CD4-positive, alpha-beta T cell treated with Interleukin-17A for 4 hours (primary cell): ENCODE measurements at regions not wholly inside any gene's neighbourhood (a gene's known extent, or its start where the extent isn't known, plus 50 kb on each side); places are given as distances from the start of the nearest gene placed in this dataset.
"Not testable (repeated sequence)": the region's sequence is repeated elsewhere in the genome, so short reads cannot be mapped to it uniquely, and the experiment has no call there.

Experiments
- DNase-seq: peaks from one replicate; pipeline ENCODE4 v3.0.0-alpha.2; 2020; ENCODE audit warnings: mixed read lengths

DNA sequence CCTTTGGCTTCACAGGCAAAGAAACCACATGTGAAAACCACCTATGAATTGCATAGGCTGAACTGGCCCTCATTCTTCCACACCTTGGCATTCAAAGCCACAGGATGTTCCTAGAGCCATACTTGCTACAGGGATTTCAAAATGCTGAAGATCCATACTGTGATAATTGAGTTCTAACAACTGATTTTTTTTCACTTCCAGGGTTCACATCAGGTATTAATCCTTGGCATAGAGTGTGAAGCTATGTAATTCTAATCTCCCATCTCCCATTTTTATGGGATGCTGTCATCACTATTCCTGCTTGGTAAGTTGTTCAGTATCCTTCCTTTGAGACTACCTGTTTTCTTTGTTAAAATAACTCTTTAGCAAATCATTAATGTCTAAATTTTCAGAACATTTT, 1569.2 kb upstream of the ADGRL3 start:
- DNase-seq: no peak

DNA sequence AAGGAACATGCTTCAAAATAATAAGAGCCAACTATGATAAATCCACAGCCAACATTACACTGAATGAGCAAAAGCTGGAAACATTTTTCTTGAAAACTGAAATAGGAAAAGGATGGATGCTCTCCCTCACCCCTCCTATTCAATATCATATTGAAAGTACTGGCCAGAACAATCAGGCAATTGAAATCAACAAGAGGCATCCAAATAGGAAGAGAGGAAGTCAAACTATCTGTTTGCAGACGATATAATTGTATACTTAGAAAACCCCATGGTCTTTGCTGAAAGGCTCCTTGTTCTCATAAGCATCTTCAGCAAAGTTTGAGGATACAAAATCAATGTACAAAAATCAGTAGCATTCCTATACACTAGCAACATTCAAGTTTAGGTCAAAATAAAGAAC, 1562.5 kb upstream of the ADGRL3 start:
- no peak for DNase-seq

DNA sequence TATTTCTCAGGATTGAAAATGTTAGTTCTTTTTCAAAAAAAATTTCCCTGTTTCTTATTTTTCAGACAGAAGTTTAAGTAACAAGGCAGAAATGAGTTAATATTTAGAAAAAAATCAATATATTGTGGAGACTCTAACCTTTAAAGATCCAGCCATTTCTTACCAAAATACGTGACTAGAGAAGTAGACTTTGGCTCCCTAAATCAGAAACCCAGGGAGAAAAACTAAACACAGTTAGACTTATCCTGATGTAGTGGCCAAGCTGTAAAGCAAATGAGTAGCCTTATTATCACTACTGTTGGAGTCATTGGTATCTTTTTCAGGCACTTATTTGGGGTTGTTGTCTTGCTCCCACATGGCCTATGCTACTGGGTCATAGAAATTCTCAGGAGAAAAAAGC, 1556.4 kb upstream of the ADGRL3 start:
- DNase-seq: no peak

DNA sequence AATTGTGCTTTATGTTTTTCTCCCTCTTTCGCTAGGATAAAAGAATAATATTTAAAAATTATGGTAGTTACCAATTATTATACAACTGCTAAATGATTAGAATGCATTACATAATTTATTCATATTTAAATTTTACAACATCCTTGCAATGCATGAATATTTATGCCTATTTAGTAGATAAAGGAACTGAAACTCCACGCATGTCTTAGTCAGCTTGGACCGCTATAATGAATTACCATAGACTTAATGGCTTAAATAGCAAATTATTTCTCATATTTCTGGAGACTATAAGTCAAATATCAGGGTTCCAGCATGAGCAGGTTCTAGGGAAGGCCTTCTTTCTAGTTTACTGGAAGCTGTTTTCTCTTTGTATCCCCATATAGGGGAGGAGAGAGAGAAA, 1555.4 kb upstream of the ADGRL3 start:
- no peak for DNase-seq

DNA sequence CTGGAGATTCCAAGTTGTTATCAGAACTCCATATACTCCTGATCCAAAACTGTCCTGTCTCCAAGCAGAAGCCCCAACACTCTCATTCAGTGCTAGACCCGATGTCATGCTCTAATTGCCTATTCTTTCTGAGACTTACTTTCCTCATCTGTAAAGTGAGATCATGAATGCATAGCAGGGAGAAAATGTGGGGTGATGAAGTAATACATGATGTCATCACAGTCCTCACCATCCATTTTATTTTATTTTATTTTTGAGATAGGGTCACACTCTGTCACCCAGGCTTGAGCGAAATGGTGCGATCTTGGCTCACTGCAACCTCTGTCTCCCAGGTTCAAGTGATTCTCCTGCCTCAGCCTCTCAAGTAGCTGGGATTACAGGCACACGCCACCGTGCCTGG, 1554.0 kb upstream of the ADGRL3 start:
- no peak for DNase-seq

DNA sequence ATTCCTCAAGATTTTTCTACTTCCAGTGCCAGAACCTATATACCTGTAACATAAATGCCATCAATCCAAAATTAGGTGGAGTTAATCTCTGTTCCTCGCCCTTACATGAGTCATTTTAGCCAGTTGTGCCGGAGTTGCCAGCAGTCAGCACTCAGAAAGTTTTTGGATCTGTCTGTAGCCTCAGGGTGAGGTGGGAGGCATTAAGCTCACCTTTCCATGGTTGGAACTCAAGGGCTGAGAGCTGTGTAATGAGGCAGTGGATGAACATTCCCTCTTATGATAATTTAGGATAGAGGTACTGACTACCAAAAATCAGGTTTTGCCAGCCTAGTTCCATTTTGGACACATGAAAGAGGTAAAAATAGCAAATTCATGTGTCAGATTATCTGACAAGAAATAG, 1553.1 kb upstream of the ADGRL3 start:
- no peak for DNase-seq

DNA sequence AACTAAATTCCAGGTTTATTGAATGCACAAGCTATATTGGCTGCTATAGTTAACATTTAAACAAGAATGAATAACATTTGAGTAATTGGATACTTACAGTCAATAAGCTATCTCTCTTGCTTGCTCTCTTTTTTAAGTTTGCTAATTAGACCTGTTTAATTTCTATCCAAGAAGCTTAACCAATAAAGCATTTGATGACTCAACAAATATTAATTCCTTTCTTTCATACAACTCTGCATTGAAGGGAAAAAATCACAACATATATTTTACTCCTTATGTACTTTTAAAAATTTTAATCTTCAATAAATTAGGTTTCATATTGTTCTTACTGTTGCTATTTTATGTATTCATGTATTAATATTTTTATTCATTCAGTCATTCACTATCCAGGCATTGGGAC, 1552.6 kb upstream of the ADGRL3 start:
- no peak for DNase-seq

DNA sequence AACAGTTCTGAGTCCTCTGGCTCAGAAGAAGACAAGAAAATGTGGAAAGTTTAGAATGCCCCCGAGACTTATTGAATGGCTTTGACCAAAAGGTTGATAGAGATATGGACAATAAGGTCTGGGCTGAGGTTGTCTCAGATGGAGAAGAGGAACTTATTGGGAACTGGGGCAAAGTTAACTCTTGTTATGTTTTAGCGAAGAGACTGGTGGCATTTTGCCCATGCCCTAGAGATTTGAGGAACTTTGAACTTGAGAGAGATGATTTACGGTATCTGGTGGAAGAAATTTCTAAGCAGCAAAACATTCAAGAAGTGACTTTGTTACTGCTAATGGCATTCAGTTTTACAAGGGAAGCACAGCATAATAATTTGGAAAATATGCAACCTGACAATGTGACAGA, 1549.3 kb upstream of the ADGRL3 start:
- no peak for DNase-seq

DNA sequence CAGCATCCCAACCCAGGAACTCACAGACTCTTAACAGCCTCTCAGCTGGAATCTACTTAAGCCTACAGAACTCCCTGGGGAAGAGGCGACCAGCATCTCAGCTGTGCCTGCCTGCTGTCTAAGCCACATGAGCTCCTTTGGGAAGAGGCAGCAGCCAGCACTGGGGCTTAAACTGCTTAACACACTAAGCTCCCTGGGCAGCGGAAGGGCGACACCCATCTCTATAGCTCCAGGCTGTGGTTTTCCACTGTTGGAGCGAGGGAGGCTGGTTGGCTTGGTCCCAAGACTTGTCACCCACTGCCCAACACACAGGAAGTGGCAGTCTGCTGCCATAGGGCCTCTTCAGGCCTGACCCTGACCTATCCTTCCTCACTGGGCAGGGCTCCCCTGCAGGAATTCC, 1544.1 kb upstream of the ADGRL3 start:
- DNase-seq: no peak

DNA sequence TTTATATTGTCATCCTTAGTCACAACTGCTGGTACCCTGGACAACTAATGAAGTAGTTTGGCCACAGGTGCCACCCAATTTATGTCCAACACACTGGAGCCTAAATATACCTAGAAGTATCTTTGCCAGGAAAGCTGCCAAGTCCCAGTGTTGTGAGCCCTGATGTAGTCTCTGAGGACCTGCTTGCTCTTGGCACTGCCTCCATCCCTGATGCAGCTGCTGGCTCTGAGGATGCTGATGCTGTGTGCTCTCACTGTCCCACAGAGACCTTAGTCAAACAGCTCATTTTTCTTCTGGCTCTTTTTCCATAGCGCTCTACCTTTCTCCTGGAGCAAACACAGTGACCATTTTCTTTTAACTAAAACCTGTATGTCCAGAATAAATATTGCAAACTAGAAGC, 1535.4 kb upstream of the ADGRL3 start:
- no peak for DNase-seq

DNA sequence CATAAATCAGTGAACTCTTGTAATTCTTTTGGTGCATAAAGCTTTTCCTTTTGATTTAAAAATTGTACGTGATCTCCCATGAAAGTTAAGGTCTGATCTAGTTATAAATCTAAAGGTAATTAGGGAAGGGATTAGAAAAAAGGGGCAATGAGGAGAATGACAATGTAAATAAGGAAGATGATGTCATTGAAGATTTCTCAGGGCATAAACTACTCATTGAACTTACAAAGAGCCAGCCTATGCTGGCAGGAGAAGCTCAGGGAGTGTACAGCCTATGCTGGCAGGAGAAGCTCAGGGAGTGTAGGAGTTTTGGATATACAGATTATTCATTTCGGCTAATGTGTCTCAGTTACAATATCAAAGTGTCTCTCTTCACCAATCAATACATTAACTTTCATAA, 1533.5 kb upstream of the ADGRL3 start:
- DNase-seq: no peak

DNA sequence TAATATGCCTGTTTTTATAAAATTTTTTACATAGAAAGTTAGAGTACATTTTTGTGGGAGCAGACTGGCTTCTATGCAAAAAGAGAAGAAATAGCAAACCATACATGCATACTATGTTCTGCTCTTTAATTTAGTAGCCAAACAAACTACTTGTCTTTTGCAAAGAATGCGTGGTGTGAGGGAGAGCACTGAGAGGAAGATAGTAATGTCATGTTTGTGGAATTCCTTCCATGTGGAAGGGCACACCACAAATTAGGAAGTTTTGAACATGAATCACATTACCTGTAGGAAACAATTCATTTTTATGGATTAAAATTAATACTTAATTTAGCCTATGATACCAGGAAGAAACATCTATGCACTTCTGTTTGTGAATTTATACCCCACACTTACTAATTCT, 1529.1 kb upstream of the ADGRL3 start:
- DNase-seq: no peak

DNA sequence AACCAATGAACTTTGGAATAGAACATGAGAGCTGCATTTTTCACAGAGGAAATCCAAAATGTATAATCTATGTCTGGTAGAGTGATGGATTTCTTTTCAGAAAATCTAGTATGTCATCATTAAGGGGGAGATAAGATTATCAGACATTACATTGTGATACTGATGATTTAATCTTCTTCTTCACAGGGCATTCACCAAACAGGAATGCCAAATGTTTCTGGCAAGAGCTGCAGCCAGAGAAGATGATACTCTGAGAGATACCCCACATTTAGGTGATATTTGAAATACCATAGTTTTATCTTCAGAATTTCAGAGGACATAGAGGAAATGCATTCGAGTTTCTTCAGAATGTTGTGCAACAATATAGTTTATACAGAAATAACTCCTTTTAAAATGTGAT, 1523.7 kb upstream of the ADGRL3 start:
- no peak for DNase-seq

DNA sequence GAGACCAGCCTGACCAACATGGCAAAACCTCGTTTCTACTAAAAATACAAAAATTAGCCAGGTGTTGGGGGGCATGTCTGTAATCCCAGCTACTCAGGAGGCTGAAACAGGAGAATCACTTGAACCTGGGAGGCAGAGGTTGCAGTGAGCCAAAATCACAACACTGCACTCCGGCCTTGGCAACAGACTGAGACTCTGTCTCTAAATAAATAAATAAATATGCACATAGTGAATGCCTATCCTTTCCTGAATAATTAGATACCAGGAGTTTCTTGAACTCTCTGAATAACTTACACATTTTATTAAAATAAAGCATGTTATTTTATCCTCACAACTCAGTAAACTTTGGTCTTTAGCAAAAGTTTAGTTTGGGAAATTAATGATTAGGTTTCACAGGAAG, 1523.1 kb upstream of the ADGRL3 start:
- not testable (repeated sequence) for DNase-seq

DNA sequence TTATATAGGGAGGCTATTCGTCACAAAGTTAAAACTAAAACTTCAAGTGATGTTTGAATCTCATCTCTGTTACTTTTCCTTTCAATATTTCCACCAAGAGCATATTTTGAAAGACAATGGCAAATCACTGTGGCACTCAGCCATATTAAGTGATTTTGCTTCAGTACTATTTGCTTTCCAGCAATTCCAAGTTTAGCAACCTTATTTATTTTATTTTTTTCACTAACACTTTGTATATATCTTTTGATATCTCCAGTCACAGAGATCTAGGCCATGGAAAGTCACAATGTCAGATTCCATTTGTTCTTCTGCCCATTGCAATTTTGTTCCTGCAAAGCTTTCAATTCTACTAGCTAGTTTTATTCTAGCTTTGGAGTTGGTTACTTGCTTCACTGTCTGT, 1514.5 kb upstream of the ADGRL3 start:
- DNase-seq: no peak

DNA sequence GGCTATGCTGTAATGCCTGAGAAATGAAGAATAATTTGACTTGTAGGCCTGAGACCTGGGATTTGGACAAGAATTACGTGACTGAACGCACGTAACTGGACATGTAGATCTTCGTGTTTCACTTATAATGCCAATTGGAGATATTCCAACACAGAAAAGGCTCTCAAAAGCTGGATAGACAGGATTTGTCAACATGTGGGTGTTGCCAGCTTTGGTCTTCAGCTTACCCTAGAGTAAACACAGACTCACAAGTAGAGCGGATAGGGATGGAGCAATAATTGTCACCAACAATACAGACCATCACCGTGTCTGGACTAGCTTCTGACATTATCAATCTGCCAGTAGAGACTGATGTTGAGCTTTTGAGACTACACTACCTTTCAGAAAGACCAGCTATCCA, 1511.0 kb upstream of the ADGRL3 start:
- DNase-seq: no peak

DNA sequence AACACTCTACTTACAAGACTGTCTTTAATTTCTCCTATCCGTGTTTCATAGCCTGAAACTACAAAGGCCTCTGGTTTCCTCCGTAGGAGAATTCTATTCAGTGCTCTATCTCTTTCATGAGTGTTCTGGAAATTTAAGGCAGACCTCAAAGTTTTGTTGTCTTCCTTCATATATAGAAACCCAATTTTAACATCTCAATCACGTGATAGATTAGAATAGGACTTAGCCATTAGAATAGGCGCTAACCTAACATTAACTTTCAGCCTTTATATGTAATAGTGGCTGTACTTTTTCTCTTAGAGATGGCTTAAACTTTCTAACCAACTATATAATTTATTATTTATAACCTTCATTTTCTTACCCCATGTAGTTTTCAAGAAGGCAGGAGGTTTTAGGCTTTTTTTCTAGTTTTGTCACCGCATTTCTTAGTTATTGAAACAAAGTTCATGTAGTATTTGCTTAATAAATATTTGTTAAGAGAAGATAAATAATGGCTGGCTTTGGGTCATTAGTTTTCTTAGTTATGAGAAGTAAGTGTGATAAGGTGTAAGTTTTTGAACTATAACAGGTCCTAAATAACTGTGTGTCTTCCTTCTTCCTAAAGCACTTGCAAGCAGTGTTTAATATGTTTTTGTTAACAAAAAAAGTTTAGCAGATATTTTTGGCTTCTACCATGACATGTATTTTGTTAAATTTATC, 1504.6 kb upstream of the ADGRL3 start:
- no peak for DNase-seq

DNA sequence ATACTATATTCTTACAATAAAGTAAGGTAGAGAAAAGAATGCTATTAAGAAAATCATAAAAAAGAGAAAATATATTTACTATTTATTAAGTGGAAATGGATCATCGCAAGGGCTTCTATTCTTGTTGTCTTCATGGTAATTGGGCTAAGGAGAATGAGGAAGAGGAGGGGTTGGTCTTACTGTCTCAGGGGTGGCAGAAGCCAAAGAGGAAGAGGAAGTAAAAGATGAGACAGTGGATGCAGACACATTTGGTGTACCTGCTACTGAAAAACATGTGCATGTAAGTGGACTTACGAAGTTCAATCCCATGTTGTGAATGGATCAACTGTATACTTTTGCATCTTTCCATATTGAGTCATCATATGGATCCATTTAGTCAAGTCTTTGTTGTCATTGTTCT, 1502.1 kb upstream of the ADGRL3 start:
- no peak for DNase-seq

DNA sequence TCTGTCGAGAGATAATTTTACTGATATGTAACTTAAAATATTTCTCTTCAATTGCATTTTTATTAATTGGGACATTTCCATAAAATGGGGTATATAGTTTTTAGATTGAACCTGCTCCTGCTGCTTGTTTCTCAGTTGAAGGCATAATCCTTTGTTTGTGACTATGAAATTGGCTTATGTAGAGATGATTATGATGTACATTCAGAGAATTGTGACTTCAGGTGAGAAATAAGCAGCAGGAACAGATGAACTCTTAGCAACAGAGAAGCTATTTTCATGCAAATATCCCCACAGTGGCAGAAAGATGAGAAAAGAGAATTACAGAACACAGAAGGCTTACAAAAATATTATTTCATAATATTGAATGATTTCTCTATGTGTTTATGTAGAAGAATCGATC, 1499.5 kb upstream of the ADGRL3 start:
- DNase-seq: no peak

DNA sequence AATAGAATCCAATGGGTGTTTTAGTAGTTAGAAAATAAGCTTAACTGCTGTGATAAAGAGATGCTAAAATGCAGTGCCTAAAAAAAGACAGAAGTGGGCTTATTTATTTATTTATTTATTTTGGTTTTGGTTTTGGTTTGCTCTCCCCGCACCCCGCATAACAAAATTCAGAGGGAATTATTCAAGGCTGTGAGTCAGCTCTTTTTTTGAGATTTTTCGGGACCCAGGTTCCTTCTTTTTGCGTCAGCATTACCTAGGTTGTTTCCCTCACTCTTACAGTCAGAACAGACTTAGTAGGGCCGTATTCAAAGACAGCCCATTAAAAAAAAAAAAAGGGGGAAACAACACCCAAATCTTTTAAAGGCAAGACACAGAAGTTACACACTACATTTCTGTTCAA, 1495.5 kb upstream of the ADGRL3 start:
- DNase-seq: no peak

DNA sequence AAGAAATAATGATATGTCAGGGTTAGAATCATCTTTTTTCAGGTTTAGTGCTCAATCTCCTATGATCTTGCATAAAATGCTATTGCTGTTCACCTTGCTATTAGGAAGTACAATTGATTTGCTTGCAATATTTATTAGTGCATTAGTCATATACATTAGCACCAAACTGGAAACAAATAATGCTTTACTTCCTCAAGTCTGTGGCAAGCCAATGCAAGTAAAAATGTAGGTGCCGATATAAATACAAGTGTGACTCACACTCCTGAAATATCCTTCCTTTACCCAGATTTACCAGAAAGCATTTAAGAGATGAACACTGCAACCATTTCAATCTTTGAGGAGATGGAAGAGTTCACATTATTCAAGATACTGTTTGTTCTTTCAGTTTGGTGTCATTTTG, 1487.7 kb upstream of the ADGRL3 start:
- DNase-seq: no peak

DNA sequence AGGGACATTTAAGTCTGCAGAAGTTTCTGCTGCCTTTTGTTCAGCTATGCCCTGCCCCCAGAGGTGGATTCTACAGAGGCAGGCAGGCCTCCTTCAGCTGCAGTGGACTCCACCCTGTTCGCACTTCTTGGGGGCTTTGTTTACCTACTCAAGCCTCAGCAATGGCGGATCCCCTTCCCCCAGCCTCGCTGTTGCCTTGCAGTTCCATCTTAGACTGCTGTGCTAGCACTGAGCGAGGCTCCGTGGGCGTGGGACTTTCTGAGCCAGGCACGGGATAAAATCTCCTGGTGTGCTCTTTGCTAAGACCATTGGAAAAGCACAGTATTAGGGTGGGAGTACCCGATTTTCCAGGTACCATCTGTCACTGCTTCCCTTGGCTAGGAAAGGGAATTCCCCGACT, 1475.8 kb upstream of the ADGRL3 start:
- not testable (repeated sequence) for DNase-seq

DNA sequence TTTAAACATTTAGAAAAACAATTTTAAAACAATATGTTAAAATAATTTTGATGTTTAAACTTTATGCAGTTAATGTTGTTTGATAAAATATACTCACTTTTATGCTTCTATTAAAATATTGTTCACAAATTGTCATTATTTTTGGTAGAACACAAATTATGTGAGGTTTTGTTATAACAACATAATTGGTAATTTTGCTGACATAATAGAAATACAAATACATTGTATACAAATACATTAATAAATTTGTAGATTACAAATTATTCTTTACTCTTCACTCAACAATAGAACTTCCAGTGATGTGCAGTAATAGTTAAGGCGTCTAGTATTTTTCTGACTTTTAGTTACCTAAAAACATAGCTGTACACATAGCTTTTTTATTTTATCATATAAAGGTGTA, 1472.4 kb upstream of the ADGRL3 start:
- DNase-seq: no peak

DNA sequence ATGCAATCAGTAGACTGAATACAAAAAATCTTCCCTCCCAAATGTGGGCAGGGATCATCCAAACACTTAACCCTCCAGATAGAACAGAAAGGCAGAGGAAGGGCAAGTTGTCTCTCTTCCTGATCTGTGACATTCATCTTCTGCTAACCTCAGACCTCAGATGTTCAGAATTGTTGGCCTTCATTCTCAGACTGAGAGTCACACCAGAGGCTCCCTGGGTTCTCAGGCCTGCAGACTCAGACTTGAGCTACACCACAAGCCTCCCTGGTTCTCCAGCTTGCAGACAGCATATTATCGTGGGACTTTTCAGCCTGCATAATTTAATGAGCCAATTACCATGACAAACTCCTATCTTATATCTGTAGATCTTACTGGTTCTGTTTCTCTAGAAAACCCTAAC, 1471.6 kb upstream of the ADGRL3 start:
- no peak for DNase-seq

DNA sequence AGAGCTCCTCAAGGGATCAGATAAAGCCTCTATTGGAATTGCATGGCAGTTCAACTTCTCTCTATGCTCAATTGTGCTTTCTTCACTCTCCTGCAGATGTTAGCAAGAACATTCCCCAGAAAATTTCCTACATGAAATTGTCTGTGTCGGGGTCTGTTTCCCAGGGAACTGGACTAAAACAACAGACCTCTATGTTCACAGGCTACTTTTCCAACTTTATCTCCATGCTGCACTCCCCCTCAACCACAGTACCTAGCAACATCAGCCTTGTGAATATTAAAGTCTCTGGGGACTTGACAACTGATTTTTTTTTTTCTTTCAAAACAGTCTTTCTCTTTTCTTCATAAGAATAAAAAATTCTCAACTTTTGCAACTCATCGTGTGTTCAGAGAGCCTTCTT, 1470.8 kb upstream of the ADGRL3 start:
- no peak for DNase-seq

DNA sequence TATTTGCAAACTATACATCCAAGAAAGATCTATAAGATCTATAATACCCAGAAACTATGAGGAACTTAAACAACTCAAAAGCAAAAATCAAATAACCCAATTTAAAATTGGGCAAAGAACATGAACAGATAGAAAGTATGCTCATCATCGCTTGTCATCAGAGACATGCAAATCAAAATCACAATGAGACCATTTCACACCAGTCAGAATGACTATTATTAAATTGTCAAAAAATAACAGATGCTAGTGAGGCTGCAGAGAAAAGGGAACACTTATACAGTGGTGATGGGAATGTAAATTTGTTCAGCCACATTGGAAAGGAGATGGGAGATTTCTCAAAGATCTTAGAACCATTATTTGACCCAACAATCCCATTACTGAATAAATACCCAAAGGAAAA, 1451.7 kb upstream of the ADGRL3 start:
- DNase-seq: no peak
